Nephron progenitor cell (in vitro differentiated cells): ENCODE measurements at regions not wholly inside any gene's neighbourhood (a gene's known extent, or its start where the extent isn't known, plus 50 kb on each side); places are given as distances from the start of the nearest gene placed in this dataset.

Experiments
- DNase-seq: peaks from one replicate; pipeline ENCODE4 v3.0.0; 2021
- H3K27ac Mint-ChIP-seq: 2 replicates; pipeline ENCODE4 v1.8.0; 2021; ENCODE audit warnings: mild to moderate bottlenecking, moderate library complexity, mixed read lengths
- H3K27me3 Mint-ChIP-seq: 2 replicates; pipeline ENCODE4 v1.8.0; 2021; ENCODE audit warnings: mild to moderate bottlenecking, low read depth, mixed read lengths; ENCODE audit not compliant: poor library complexity
- H3K36me3 Mint-ChIP-seq: 2 replicates; pipeline ENCODE4 v1.8.0; 2021; ENCODE audit warnings: low read depth, mixed read lengths
- H3K4me1 Mint-ChIP-seq: 2 replicates; pipeline ENCODE4 v1.8.0; 2021; ENCODE audit warnings: mixed read lengths
- H3K4me3 Mint-ChIP-seq: 2 replicates; pipeline ENCODE4 v1.8.0; 2021; ENCODE audit warnings: mild to moderate bottlenecking, moderate library complexity, mixed read lengths
- H3K9me3 Mint-ChIP-seq: 2 replicates; pipeline ENCODE4 v1.8.0; 2021; ENCODE audit warnings: mild to moderate bottlenecking, moderate library complexity, mixed read lengths
- CTCF ChIP-seq: fragments of 200-600 bp; sonication (generic); IDR thresholded peaks from 2 replicates; pipeline ENCODE4 v1.5.0; 2021; ENCODE audit warnings: antibody characterized with exemption

- H3K4me3 Mint-ChIP-seq = no peak overlapping the region
- peaks cover 7% of the 10 kb centered on the region for H3K27me3 Mint-ChIP-seq
- H3K9me3 Mint-ChIP-seq = no peaks in the 10 kb centered on the region
- no peaks in the 10 kb centered on the region for H3K36me3 Mint-ChIP-seq
- no peak for TF ChIP-seq CTCF
- H3K4me1 Mint-ChIP-seq = peaks cover 27% of the 10 kb centered on the region
- H3K27ac Mint-ChIP-seq = peak overlapping the region; percentile 81
- DNase-seq = no peak
These were observed 112.6 kb upstream of the IRX5 start for GRCh38 chr16:54817940-54818574.

- Mint-ChIP-seq H3K27ac (no peak overlapping the region), H3K4me3 (no peak overlapping the region), H3K36me3 (no peaks in the 10 kb centered on the region), H3K27me3 (peaks cover 7% of the 10 kb centered on the region), H3K4me1 (peaks cover 27% of the 10 kb centered on the region), H3K9me3 (no peaks in the 10 kb centered on the region)
- no peak for TF ChIP-seq CTCF
- peak; percentile 8 for DNase-seq
These were observed 113.2 kb upstream of the IRX5 start for GRCh38 chr16:54817432-54817831.

GRCh38 chr16:54816471-54816870, 114.2 kb upstream of the IRX5 start:
- TF ChIP-seq CTCF = no peak
- no peak overlapping the region for H3K4me3 Mint-ChIP-seq
- H3K27me3 Mint-ChIP-seq = peaks cover 10% of the 10 kb centered on the region
- H3K9me3 Mint-ChIP-seq = no peaks in the 10 kb centered on the region
- DNase-seq = no peak
- peaks cover 27% of the 10 kb centered on the region for H3K4me1 Mint-ChIP-seq
- no peak overlapping the region for H3K27ac Mint-ChIP-seq
- H3K36me3 Mint-ChIP-seq = no peaks in the 10 kb centered on the region

GRCh38 chr16:54815177-54815576, 115.5 kb upstream of the IRX5 start:
- H3K9me3 Mint-ChIP-seq = no peaks in the 10 kb centered on the region
- no peak for TF ChIP-seq CTCF
- peaks cover 27% of the 10 kb centered on the region for H3K4me1 Mint-ChIP-seq
- H3K27me3 Mint-ChIP-seq = peaks cover 8% of the 10 kb centered on the region
- no peak overlapping the region for H3K27ac Mint-ChIP-seq
- H3K4me3 Mint-ChIP-seq = no peak overlapping the region
- H3K36me3 Mint-ChIP-seq = no peaks in the 10 kb centered on the region
- no peak for DNase-seq

- H3K4me1 Mint-ChIP-seq = peaks cover 27% of the 10 kb centered on the region
- H3K9me3 Mint-ChIP-seq = no peaks in the 10 kb centered on the region
- no peak for TF ChIP-seq CTCF
- DNase-seq = no peak
- no peak overlapping the region for H3K27ac Mint-ChIP-seq
- peaks cover 11% of the 10 kb centered on the region for H3K27me3 Mint-ChIP-seq
- no peak overlapping the region for H3K4me3 Mint-ChIP-seq
- H3K36me3 Mint-ChIP-seq = no peaks in the 10 kb centered on the region
These were observed 116.9 kb upstream of the IRX5 start for GRCh38 chr16:54813778-54814177.

- peaks cover 14% of the 10 kb centered on the region for H3K4me1 Mint-ChIP-seq
These were observed 118.4 kb upstream of the IRX5 start for GRCh38 chr16:54812229-54812628.

More at GRCh38 chr16:54812229-54812628, 118.4 kb upstream of the IRX5 start:
- DNase-seq = no peak
- no peaks in the 10 kb centered on the region for H3K36me3 Mint-ChIP-seq
- TF ChIP-seq CTCF = no peak
- H3K27ac Mint-ChIP-seq = no peak overlapping the region
- peaks cover 24% of the 10 kb centered on the region for H3K27me3 Mint-ChIP-seq
- no peak overlapping the region for H3K4me3 Mint-ChIP-seq
- H3K9me3 Mint-ChIP-seq = no peaks in the 10 kb centered on the region
